Muscle of leg (tissue), 3 donors: ENCODE measurements at regions not wholly inside any gene's neighbourhood (a gene's known extent, or its start where the extent isn't known, plus 50 kb on each side); places are given as distances from the start of the nearest gene placed in this dataset.
"Not testable (repeated sequence)": the region's sequence is repeated elsewhere in the genome, so short reads cannot be mapped to it uniquely, and the experiment has no call there.

ENCODE experiments used
- DNase-seq: peaks from one replicate; pipeline ENCODE4 v3.0.0; 2013
- H3K27ac ChIP-seq: one replicate; pipeline ENCODE4 v1.5.1; 2013; ENCODE audit warnings: mild to moderate bottlenecking, low read length, control low read depth
- H3K27me3 ChIP-seq: one replicate; pipeline ENCODE4 v1.6.1; 2013; ENCODE audit warnings: low read length; ENCODE audit not compliant: control insufficient read depth, insufficient read depth
- H3K36me3 ChIP-seq: one replicate; pipeline ENCODE4 v1.6.1; 2013; ENCODE audit warnings: low read length; ENCODE audit not compliant: control insufficient read depth, insufficient read depth
- H3K4me1 ChIP-seq: one replicate; pipeline ENCODE4 v1.6.1; 2013; ENCODE audit warnings: low read length; ENCODE audit not compliant: control insufficient read depth, insufficient read depth
- H3K4me3 ChIP-seq: one replicate; pipeline ENCODE4 v1.5.1; 2013; ENCODE audit warnings: low read length, control low read depth
- H3K9me3 ChIP-seq: replicated peaks from 2 replicates; pipeline ENCODE4 v1.6.1; 2013; ENCODE audit warnings: low read depth, low read length; ENCODE audit not compliant: control insufficient read depth
- WGBS: methylation state at CpG from one replicate; pipeline ENCODE4 v1.1.5; 2013; ENCODE audit warnings: missing lambda C conversion rate; ENCODE audit not compliant: insufficient coverage; 5-methylcytosine and 5-hydroxymethylcytosine counted together

DNA sequence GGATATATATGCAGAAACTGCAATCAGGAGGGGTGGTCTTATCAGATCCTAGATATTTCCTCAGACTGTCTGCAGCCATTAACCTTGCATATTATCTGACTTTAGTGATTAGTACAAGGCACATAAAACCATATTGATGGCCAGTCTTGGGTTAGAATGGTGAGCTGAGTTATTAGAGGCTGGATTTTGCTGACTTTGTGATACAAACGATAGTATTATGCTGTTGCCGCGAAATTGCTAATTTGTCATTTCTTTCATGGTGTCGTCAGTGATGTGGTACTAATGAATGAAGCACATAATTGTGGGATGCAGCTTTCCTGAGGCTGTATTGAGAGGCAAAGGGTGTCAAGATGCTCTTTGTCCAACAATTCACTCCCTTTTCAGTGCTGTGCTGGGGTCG lies 172.5 kb downstream of the TEX29 start:
- DNase-seq = no peak
- Histone ChIP-seq H3K36me3 (no peaks in the 10 kb centered on the region), H3K27ac (no peak overlapping the region), H3K4me3 (no peak overlapping the region), H3K9me3 (peaks cover 3% of the 10 kb centered on the region), H3K27me3 (peaks cover 13% of the 10 kb centered on the region), H3K4me1 (no peaks in the 10 kb centered on the region)
- WGBS = 88% methylated on average over 5 of the region's 5 CpGs

DNA sequence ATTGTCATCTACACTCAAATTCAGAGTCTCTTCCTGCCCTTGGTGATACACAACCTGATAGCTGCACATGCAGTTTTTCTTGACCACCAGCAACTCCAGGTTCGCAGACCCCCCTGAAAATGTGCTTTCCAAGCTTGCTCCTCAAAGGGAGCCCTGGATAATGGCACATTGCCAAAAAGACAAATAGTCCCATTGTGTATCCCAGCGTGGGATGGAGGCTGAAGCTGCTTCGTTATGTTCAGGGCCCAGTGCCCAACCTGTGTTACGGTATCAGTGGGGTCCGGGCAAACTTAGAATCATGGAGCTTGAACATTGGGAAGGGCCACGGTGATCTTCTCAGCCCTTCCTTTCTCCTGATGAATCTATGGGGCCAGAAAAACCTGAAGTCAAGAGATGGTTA lies 173.0 kb downstream of the TEX29 start:
- Histone ChIP-seq H3K4me1 (no peaks in the 10 kb centered on the region), H3K4me3 (no peak overlapping the region), H3K36me3 (no peaks in the 10 kb centered on the region), H3K27me3 (peaks cover 10% of the 10 kb centered on the region), H3K27ac (no peak overlapping the region), H3K9me3 (peaks cover 2% of the 10 kb centered on the region)
- WGBS = 78% methylated on average over 6 of the region's 6 CpGs
- DNase-seq = no peak

DNA sequence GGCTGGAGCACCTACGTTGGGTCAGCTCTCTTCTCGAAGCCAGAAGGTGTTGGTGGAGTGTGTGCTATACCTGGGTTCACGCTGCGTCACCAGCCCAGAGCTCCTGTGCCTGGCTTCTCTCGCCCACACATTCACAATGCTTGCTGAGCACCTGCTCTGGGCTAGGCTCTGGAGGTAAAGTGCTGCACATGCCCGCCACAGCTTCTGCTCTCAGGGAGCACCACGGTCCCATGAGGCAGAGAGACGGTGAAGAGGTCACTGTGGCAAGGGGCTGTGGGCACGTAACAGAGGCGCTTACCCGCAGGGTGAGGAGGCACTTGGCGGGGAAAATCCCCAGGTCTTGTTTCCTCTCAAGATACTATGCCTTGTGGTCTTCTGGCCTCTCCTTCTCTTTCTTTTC lies 174.2 kb downstream of the TEX29 start:
- Histone ChIP-seq H3K9me3 (peaks cover 2% of the 10 kb centered on the region), H3K27me3 (peaks cover 9% of the 10 kb centered on the region), H3K4me1 (no peaks in the 10 kb centered on the region), H3K36me3 (no peaks in the 10 kb centered on the region), H3K4me3 (no peak overlapping the region), H3K27ac (no peak overlapping the region)
- 60% methylated on average over 5 of the region's 12 CpGs for WGBS
- DNase-seq = no peak

DNA sequence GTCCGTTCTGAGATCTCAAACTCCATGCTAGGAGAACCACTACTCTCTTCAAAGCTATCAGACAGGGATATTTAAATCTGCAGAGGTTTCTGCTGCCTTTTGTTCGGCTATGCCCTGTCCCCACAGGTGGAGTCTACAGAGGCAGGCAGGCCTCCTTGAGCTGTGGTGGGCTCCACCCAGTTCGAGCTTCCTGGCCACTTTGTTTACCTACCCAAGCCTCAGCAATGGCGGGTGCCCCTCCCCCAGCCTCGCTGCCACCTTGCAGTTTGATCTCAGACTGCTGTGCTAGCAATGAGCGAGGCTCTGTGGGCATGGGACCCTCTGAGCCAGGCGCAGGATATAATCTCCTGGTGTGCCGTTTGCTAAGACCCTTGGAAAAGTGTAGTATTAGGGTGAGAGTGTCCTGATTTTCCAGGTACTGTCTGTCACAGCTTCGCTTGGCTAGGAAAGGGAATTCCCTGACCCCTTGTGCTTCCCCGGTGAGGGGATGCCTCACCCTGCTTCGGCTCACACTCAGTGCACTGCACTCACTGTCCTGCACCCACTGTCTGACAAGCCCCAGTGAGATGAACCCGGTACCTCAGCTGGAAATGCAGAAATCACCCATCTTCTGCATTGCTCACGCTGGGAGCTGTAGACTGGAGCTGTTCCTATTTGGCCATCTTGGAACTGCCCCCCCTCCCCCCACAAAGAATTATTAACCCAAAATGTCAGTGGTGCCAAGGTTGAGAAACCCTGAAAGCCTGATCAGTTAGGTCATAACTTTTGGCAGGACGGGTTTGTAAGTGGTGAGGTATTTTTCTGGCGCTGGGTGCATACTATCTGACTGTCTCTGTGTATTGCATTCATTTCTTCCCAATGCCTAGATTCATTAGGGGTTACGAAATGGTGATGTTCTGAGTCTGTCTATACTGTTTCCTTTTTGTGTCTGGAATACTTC lies 181.4 kb downstream of the TEX29 start:
- not testable (repeated sequence) for H3K4me1 ChIP-seq, DNase-seq, H3K4me3 ChIP-seq, H3K27ac ChIP-seq, H3K9me3 ChIP-seq, H3K36me3 ChIP-seq
- WGBS = 76% methylated on average over 6 of the region's 16 CpGs
- peaks cover 13% of the 10 kb centered on the region for H3K27me3 ChIP-seq

DNA sequence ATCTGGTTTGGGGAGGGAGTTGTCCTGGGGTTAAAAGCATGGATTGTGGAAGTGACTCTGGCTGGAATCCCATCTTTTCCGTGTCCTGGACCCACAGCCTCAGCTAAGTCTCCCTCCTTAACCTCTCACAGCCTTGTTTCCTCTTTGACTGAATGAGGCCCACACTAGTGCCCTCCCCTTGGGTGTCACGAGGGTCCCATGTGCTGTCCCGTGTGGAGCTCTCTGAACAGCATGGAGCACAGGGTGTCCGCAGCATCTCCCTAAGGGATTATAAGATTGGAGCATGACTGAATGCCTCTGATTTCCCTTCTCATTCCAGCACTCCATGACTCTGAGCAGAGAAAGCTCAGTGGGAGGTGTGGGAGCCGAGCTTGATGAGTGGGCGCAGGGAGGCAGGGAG lies 182.5 kb downstream of the TEX29 start:
- WGBS = 86% methylated on average over 3 of the region's 6 CpGs
- Histone ChIP-seq H3K27ac (no peak overlapping the region), H3K27me3 (peaks cover 15% of the 10 kb centered on the region), H3K9me3 (no peaks in the 10 kb centered on the region), H3K36me3 (no peaks in the 10 kb centered on the region), H3K4me1 (no peaks in the 10 kb centered on the region), H3K4me3 (no peak overlapping the region)
- no peak for DNase-seq

DNA sequence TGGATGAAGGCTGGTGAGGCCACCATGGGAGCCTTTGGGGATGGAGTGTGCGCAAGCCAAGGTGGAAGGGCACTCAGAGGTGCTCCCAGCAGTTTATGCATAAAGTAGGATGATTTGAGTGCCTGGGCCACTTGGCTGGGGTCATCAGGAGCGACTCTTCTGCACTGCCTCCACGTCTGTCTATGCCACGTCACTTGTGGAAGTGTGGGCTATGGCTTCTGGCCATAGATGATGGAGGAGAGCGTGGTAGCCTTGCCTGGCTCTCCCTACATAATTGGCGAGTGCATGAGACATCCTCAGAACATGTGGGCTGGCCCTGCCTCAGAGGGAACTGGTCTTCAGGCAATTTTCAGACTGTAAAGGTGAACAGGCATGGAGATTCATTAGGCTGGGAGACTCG lies 182.9 kb downstream of the TEX29 start:
- Histone ChIP-seq H3K4me1 (no peaks in the 10 kb centered on the region), H3K27me3 (peaks cover 15% of the 10 kb centered on the region), H3K27ac (no peak overlapping the region), H3K9me3 (no peaks in the 10 kb centered on the region), H3K4me3 (no peak overlapping the region), H3K36me3 (no peaks in the 10 kb centered on the region)
- WGBS = 82% methylated on average over 7 of the region's 7 CpGs
- no peak for DNase-seq

DNA sequence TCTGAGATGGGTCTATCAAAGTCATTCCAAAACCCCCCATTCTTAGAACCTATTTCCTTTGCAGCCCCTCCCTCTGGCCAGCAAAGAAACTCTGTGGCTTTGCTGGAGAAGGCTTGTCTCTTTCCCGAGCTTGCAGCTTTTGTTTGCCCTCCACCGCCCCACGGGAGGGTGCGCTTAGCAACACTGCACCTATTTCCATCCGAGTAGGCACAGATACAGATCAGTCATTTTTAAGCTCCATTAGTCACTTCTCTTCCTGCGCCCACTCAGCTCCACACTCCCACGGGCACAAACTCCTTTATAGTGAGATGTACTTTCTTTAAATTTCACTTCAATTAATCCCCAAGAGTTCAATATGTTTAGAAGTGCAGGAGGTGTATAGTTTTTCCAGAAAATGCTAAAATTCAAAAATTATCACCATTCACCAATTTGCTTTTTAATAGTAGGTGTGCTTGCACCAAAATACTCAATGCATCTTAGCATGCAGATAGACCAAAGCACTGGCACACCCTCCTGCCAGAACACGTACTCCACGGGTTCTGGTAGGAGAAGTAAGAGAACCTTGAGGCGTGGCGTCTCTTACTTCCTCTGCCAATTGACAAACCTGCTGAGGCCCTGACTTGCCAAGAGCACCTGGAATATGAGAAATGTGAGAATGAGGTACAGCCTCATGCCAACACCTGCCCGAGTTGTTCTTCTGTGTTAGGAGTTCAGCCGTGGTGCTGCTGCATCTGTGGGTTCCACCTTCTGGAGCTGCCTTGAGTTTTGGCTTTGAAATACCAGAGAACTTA lies 183.7 kb downstream of the TEX29 start:
- no peak overlapping the region for H3K4me3 ChIP-seq
- peaks cover 15% of the 10 kb centered on the region for H3K27me3 ChIP-seq
- no peaks in the 10 kb centered on the region for H3K4me1 ChIP-seq
- no peaks in the 10 kb centered on the region for H3K9me3 ChIP-seq
- H3K27ac ChIP-seq = no peak overlapping the region
- no peaks in the 10 kb centered on the region for H3K36me3 ChIP-seq
- no peak for DNase-seq
- 73% methylated on average over 8 of the region's 13 CpGs for WGBS

DNA sequence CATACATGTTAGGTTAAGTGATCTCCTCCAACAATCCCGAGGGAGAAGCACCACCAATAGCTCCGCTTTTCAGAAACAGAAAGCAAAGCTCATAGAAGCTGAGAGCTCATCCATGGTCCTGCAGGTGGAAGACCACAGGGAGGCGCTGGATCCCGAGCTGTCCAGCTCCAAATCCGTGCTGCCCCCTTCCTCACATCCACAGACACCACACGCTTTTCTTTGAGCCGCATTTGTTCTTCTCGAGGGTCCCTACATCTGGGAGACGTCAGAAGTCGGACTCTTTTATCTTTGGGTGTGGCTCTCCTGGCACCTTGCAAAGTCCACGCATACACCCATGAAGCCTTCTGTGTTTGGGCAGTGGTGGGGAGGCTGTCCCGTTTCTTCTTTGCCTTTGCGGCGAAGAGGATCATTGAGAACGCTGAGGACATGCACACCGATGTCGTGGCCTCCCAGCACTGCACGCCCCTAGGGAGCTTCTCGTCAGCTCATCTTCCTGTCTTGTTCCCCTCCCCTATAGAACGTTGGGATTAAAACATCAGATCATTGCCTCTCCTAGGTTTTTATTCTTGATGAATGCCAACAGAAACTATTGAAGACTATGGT lies 184.8 kb downstream of the TEX29 start:
- DNase-seq = no peak
- Histone ChIP-seq H3K27me3 (peaks cover 15% of the 10 kb centered on the region), H3K36me3 (no peaks in the 10 kb centered on the region), H3K9me3 (no peaks in the 10 kb centered on the region), H3K4me1 (no peaks in the 10 kb centered on the region), H3K4me3 (no peak overlapping the region), H3K27ac (no peak overlapping the region)
- WGBS = 45% methylated on average over 9 of the region's 20 CpGs

DNA sequence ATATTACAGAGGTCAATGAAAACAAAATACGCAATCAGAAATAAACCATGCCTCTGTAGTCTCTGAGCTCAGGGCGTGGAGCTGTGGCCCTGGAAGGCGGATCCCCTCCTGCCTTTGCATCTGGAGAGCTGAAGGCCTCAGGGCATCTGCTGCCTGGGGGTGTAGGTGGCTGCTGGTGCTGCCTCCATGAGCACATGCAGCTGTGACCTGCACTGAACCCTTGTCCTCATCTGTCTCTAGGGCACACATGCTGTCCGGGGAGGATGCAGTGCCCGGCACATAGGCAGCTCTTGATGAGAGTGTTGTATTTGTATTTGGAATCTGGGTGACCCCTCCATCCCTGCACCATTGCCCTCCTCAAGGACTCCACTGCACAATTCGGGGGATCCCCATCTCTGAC lies 185.7 kb downstream of the TEX29 start:
- no peak for DNase-seq
- Histone ChIP-seq H3K4me1 (no peaks in the 10 kb centered on the region), H3K36me3 (no peaks in the 10 kb centered on the region), H3K4me3 (no peak overlapping the region), H3K27ac (no peak overlapping the region), H3K27me3 (peaks cover 15% of the 10 kb centered on the region), H3K9me3 (no peaks in the 10 kb centered on the region)
- 86% methylated on average over 3 of the region's 6 CpGs for whole genome bisulfite sequencing

DNA sequence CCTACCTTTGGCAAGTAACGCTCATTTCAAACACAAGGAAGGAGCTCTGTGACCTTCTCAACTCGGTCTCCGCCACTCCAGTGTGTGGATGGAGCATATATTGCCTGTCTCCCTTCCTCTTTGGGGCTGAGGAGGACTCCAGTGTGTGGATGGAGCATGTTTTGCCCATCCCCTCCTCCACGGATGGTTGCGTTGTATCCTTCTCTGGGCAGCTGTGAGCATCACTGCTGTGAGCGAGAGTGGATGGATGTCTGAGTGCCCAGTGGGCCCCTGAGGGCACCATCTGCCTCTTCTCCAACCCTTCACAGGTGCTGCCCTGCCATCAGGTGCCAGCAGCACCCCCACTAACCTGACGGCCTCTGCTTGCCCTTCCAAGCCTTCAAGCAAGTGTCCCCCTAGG lies 186.2 kb downstream of the TEX29 start:
- 80% methylated on average over 3 of the region's 7 CpGs for WGBS
- H3K36me3 ChIP-seq = no peaks in the 10 kb centered on the region
- H3K27me3 ChIP-seq = peaks cover 15% of the 10 kb centered on the region
- H3K4me1 ChIP-seq = no peaks in the 10 kb centered on the region
- DNase-seq = no peak
- no peaks in the 10 kb centered on the region for H3K9me3 ChIP-seq
- no peak overlapping the region for H3K27ac ChIP-seq
- no peak overlapping the region for H3K4me3 ChIP-seq
